Gastrocnemius medialis (tissue), 4 donors: ENCODE measurements at regions not wholly inside any gene's neighbourhood (a gene's known extent, or its start where the extent isn't known, plus 50 kb on each side); places are given as distances from the start of the nearest gene placed in this dataset.

Experiments
- ATAC-seq, 2 donors: fragments of 150-250 bp; one replicate each; pipeline ENCODE4 v1.9.1; 2016
- DNase-seq, 2 donors: peaks; one replicate each; pipeline ENCODE4 v3.0.0-alpha.2; 2019
- H3K27ac ChIP-seq, 4 donors: fragments of 200-600 bp; sonication (generic); 1 replicate in 1 of 4; 2 replicates in 3 of 4; pipeline ENCODE4 v1.5.1; 2016 to 2018; ENCODE audit warnings: mild to moderate bottlenecking in 2 of 4, moderate library complexity in 1 of 4
- H3K27me3 ChIP-seq, 3 donors: fragments of 200-600 bp; sonication (generic) in 2 of 3; 1 replicate in 1 of 3; 2 replicates in 2 of 3; pipeline versions ENCODE4 v1.5.1 to v1.6.0; 2016 to 2019; ENCODE audit warnings: mild to moderate bottlenecking in 1 of 3, moderate library complexity in 1 of 3
- H3K36me3 ChIP-seq, 2 donors: fragments of 200-600 bp; sonication (generic) in 1 of 2; one replicate each; pipeline ENCODE4 v1.5.1; 2017 to 2018
- H3K4me1 ChIP-seq, 2 donors: fragments of 200-600 bp; sonication (generic) in 1 of 2; one replicate each; pipeline ENCODE4 v1.5.1; 2016 to 2017; ENCODE audit warnings: mild to moderate bottlenecking in 2 of 2
- H3K4me3 ChIP-seq, 4 donors: fragments of 200-600 bp; sonication (generic) in 3 of 4; 1 replicate in 1 of 4; 2 replicates in 3 of 4; pipeline ENCODE4 v1.5.1; 2016 to 2019; ENCODE audit warnings: mild to moderate bottlenecking in 2 of 4
- H3K9me3 ChIP-seq, 3 donors: fragments of 200-600 bp; sonication (generic) in 2 of 3; 1 replicate in 1 of 3; 2 replicates in 2 of 3; pipeline ENCODE4 v1.5.1; 2016 to 2019
- POLR2A ChIP-seq, 2 donors: fragments of 450-650 bp; IDR thresholded peaks; one replicate each; pipeline ENCODE4 v1.6.1; 2017; ENCODE audit warnings: antibody characterized with exemption in 2 of 2, mild to moderate bottlenecking in 2 of 2, moderate library complexity in 2 of 2
- in situ Hi-C, 4 donors: fragments of 200-750 bp; cut with MboI; loops; one replicate each; pipeline versions ENCODE4 v1.15.0 to v1.8.0; 2017; ENCODE audit warnings: low sequenced_read_pairs in 4 of 4
- intact Hi-C: fragments of 100-400 bp; cut with DNase I; formaldehyde crosslinking; loops from one replicate; pipeline ENCODE4 v1.15.1; 2023; ENCODE audit warnings: low total_unique reads
- TF ChIP-seq, protein P1 (sequence below), 5 experiments: fragments of 450-650 bp in 3 of 5; fragments of 200-600 bp in 2 of 5; sonication (generic) in 2 of 5; IDR thresholded peaks in 4 of 5; conservative IDR thresholded peaks in 1 of 5; 1 replicate in 4 of 5; 2 replicates in 1 of 5; pipeline ENCODE4 v1.5.1; 2016 to 2019; ENCODE audit warnings: antibody characterized with exemption in 5 of 5, mild to moderate bottlenecking in 3 of 5, moderate library complexity in 3 of 5

DNA sequence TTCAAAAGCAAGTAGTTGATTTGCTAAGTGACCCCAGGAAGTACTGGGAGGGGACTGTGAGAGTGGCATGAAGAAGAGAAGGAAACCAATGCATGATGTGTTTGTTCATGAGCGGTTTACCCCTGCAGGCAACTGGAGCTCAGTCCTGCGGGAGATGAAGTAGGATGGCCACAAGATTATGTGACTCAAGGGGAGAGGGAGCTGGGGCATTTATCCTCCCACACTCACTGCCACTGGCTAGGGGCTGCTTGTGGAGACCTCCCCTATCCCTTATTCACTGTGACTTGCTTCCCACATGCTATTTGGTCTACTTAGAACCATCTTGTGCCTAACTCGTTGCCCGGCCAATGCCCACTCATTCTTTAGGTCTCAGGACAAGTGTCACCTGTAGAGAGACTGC is 60.6 kb upstream of the TRIO start:
- Histone ChIP-seq H3K36me3 (no peaks in the 10 kb centered on the region), H3K9me3 (no peaks in the 10 kb centered on the region), H3K4me1 (no peaks in the 10 kb centered on the region), H3K27me3 (no peaks in the 10 kb centered on the region), H3K4me3 (no peak overlapping the region), H3K27ac (no peak overlapping the region)
- intact Hi-C loops (no loop called here), in situ Hi-C loops (no loop called here)
- TF ChIP-seq POLR2A (IDR thresholded peaks at IDR 0.05): no peak
- TF ChIP-seq, protein P1, sequence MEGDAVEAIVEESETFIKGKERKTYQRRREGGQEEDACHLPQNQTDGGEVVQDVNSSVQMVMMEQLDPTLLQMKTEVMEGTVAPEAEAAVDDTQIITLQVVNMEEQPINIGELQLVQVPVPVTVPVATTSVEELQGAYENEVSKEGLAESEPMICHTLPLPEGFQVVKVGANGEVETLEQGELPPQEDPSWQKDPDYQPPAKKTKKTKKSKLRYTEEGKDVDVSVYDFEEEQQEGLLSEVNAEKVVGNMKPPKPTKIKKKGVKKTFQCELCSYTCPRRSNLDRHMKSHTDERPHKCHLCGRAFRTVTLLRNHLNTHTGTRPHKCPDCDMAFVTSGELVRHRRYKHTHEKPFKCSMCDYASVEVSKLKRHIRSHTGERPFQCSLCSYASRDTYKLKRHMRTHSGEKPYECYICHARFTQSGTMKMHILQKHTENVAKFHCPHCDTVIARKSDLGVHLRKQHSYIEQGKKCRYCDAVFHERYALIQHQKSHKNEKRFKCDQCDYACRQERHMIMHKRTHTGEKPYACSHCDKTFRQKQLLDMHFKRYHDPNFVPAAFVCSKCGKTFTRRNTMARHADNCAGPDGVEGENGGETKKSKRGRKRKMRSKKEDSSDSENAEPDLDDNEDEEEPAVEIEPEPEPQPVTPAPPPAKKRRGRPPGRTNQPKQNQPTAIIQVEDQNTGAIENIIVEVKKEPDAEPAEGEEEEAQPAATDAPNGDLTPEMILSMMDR (IDR thresholded peaks at IDR 0.05 in 4 of 5, conservative IDR thresholded peaks at IDR 0.05 in 1 of 5): no peak
- DNase-seq (no peak), ATAC-seq (no peak)

DNA sequence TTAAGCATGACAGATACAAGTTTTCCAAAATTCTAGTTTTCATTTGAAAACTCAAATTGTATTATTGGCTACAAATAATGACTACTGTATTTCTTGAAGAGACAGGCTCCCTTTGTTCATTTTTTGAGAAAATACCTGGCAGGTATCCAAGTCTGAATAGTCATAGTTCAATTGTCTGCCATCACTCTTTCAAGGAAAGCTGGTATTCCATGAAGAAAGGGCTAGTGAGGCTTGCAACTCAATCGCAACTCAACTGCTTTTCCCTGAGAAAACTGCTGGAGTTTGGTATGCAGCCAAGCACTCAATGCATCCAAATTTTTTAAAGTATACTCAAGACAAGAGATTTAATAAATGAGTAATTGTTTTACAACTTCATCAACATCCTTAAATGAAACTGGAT is 61.4 kb upstream of the TRIO start:
- Histone ChIP-seq H3K27ac (no peak overlapping the region), H3K9me3 (no peaks in the 10 kb centered on the region), H3K4me1 (no peaks in the 10 kb centered on the region), H3K36me3 (no peaks in the 10 kb centered on the region), H3K27me3 (no peaks in the 10 kb centered on the region), H3K4me3 (no peak overlapping the region)
- ATAC-seq: no peak
- in situ Hi-C loops (no loop called here), intact Hi-C loops (no loop called here)
- no peak for TF ChIP-seq POLR2A (IDR thresholded peaks at IDR 0.05)
- TF ChIP-seq, protein P1 (IDR thresholded peaks at IDR 0.05 in 4 of 5, conservative IDR thresholded peaks at IDR 0.05 in 1 of 5): no peak
- no peak for DNase-seq

DNA sequence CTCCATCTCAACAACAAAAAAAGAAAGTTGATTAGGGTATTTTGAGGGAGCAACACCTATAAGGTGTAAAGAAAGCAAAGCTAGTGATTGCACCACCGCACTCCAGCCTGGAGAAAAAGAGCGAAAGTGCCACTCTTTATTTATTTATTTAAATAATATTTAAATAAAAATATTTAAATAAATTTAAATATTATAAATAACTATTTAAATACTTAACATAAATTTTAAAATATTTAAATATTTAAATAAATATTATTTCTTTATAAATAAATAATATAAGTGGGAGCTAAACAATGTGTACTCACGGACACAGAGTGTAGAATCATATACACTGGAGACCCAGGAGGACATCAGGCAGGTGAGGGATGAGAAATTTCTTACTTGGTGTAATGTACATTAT is 64.4 kb upstream of the TRIO start:
- no peak for TF ChIP-seq POLR2A (IDR thresholded peaks at IDR 0.05)
- TF ChIP-seq, protein P1 (IDR thresholded peaks at IDR 0.05 in 4 of 5, conservative IDR thresholded peaks at IDR 0.05 in 1 of 5): no peak
- Histone ChIP-seq H3K36me3 (no peaks in the 10 kb centered on the region), H3K9me3 (no peaks in the 10 kb centered on the region), H3K27ac (no peak overlapping the region), H3K4me3 (no peak overlapping the region), H3K27me3 (no peaks in the 10 kb centered on the region), H3K4me1 (no peaks in the 10 kb centered on the region)
- DNase-seq (no peak), ATAC-seq (no peak)
- in situ Hi-C loops: no loop called here
- intact Hi-C loops: no loop called here

DNA sequence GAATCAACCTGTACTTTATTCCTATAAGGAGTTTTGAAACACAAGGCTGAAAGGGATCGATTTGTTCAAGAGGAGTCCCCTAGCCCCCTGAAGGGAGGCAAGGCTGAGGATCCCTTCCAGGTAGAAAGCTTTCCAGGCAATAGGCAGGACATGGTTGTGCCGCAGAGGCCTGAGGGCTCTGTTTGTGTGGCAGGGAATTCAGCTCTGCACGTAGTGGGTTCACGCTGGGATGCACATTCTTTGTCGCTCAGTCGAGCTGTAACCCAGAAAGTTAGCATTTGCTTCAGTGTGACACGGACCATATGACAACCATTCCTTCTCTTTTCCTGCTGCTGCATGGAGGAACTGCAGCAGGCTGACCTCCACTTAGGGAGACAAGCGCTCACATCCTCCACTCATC is 65.6 kb upstream of the TRIO start:
- TF ChIP-seq, protein P1 (IDR thresholded peaks at IDR 0.05 in 4 of 5, conservative IDR thresholded peaks at IDR 0.05 in 1 of 5): no peak
- TF ChIP-seq POLR2A (IDR thresholded peaks at IDR 0.05): no peak
- no peaks in the 10 kb centered on the region for H3K4me1 ChIP-seq
- H3K27me3 ChIP-seq: no peaks in the 10 kb centered on the region
- in situ Hi-C loops: no loop called here
- DNase-seq: no peak
- no peaks in the 10 kb centered on the region for H3K36me3 ChIP-seq
- no peak for ATAC-seq
- no peaks in the 10 kb centered on the region for H3K9me3 ChIP-seq
- intact Hi-C loops: no loop called here
- no peak overlapping the region for H3K27ac ChIP-seq
- no peak overlapping the region for H3K4me3 ChIP-seq

DNA sequence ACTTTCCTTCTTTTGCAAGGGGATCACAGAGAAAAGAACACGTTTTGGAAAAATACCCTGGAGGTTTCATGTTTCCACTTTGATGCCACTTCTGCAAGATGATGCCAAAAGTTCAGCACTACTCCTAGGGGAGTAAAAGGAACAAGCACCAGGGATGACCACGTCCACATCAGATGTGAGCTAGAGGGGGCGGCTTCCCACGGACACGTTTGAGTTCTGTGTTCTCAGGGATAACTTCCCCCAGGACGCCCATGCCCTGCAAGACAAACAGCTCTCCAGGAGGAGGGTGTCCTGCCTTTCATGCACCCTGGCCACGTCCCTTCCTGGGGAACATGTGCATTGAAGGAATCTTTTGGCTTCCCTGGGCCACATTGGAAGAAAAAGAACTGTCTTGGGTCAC is 66.6 kb upstream of the TRIO start:
- DNase-seq (no peak), ATAC-seq (no peak)
- Histone ChIP-seq H3K27ac (no peak overlapping the region), H3K36me3 (no peaks in the 10 kb centered on the region), H3K4me1 (no peaks in the 10 kb centered on the region), H3K9me3 (no peaks in the 10 kb centered on the region), H3K4me3 (no peak overlapping the region), H3K27me3 (no peaks in the 10 kb centered on the region)
- in situ Hi-C loops (no loop called here), intact Hi-C loops (no loop called here)
- no peak for TF ChIP-seq POLR2A (IDR thresholded peaks at IDR 0.05)
- TF ChIP-seq, protein P1 (IDR thresholded peaks at IDR 0.05 in 4 of 5, conservative IDR thresholded peaks at IDR 0.05 in 1 of 5): no peak
